Right lobe of liver (tissue), 6 donors: ENCODE measurements at regions not wholly inside any gene's neighbourhood (a gene's known extent, or its start where the extent isn't known, plus 50 kb on each side); places are given as distances from the start of the nearest gene placed in this dataset.

ENCODE experiments used
- ATAC-seq, 4 donors: fragments of 200-7000 bp; cut with Tn5 transposase; one replicate each; pipeline ENCODE4 v1.9.1; 2020; ENCODE audit warnings: mild to moderate bottlenecking in 4 of 4, moderate library complexity in 4 of 4
- DNase-seq, 3 donors: peaks; one replicate each; pipeline ENCODE4 v3.0.0-alpha.2; 2020
- H3K27ac ChIP-seq, 3 donors: fragments of 200-600 bp; one replicate each; pipeline ENCODE4 v1.8.0; 2022
- H3K27me3 ChIP-seq, 2 donors: fragments of 200-600 bp; one replicate each; pipeline ENCODE4 v1.8.0; 2022
- H3K36me3 ChIP-seq, 4 donors: fragments of 200-600 bp; sonication (generic) in 1 of 4; one replicate each; pipeline versions ENCODE4 v1.5.1 to v1.8.0; 2017 to 2022; ENCODE audit warnings: control low read depth in 1 of 4
- H3K4me1 ChIP-seq, 4 donors: fragments of 200-600 bp; sonication (generic) in 1 of 4; one replicate each; pipeline versions ENCODE4 v1.5.1 to v1.8.0; 2017 to 2022; ENCODE audit warnings: control low read depth in 1 of 4
- H3K4me3 ChIP-seq, 3 donors: fragments of 200-600 bp; one replicate each; pipeline ENCODE4 v1.8.0; 2022
- H3K9me3 ChIP-seq, 4 donors: fragments of 200-600 bp; sonication (generic) in 1 of 4; one replicate each; pipeline versions ENCODE4 v1.5.1 to v1.8.0; 2017 to 2022; ENCODE audit warnings: control low read depth in 1 of 4
- POLR2A ChIP-seq: fragments of 450-650 bp; IDR thresholded peaks from one replicate; pipeline ENCODE4 v1.6.1; 2017; ENCODE audit warnings: antibody characterized with exemption, mild to moderate bottlenecking
- WGBS: methylation state at CpG from one replicate; pipeline ENCODE4 v1.1.6; 2018; ENCODE audit warnings: low coverage, low lambda C conversion rate; ENCODE audit not compliant: insufficient coverage; ENCODE audit errors: missing lambda C conversion rate; 5-methylcytosine and 5-hydroxymethylcytosine counted together
- intact Hi-C, 2 donors: fragments of 100-400 bp; cut with DNase I; formaldehyde crosslinking; loops; one replicate each; pipeline versions ENCODE4 v1.11.2 to v1.14.1; 2022
- TF ChIP-seq, protein P1 (sequence below), 4 donors: fragments of 200-600 bp in 3 of 4; fragments of 450-650 bp in 1 of 4; IDR thresholded peaks; one replicate each; pipeline versions ENCODE4 v1.5.1 to v1.8.0; 2016 to 2022; ENCODE audit warnings: antibody characterized with exemption in 4 of 4, mild to moderate bottlenecking in 2 of 4
- donor health status: DM: no; HTN: yes; CAD: no.
- donor health status: DM: no; HTN: no; CAD: no.
- donor health status: DM: no; HTN: no; CAD: no.
- donor health status: DM: no; HTN: yes; CAD: no.
- donor health status: DM: no; HTN: yes; CAD: no.

DNA sequence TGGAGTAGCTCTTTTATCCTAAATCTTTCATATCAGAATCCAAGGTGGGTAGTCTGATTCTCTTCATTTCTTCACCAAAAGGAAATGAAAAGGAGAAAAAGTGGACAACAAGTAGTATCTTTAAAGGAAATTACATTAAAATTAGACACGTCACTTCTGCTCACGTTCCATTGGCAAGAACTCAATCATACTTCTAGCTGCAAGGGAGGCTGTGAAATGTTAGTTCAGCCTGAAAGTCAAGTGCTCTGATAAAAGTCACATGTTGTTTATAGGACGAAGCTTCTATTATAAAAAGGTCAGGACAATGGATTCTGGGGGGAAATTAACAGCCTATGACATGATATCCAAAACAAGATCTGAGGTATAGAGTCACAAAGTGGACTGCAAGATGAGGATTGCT lies 164.6 kb upstream of the MCTP2 start:
- intact Hi-C loops = no loop called here

DNA sequence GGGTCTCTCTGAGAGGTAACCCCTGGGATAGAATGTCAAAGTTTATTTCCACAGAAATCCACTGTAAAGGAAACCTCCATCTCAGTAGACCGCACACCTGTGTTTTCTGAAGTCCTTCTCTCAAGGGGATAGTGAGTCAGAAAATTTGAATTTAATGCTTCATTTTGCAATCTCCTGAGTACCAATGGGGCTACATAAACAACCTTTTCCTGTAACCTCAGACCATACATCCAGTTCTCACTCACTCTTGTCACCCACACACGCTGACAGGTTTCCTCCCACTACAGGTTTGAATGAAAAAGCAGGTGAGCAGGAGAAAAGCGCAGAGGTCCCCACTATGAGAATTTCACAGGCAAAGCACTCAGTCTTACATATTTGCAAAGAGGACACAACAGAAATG lies 165.3 kb upstream of the MCTP2 start:
- H3K36me3 ChIP-seq = no peaks in the 10 kb centered on the region
- intact Hi-C loops = no loop called here
- no peaks in the 10 kb centered on the region for H3K9me3 ChIP-seq
- no peak for DNase-seq
- ATAC-seq = no peak
- no peak overlapping the region for H3K27ac ChIP-seq
- H3K27me3 ChIP-seq = no peaks in the 10 kb centered on the region
- H3K4me3 ChIP-seq = no peak overlapping the region
- no peaks in the 10 kb centered on the region for H3K4me1 ChIP-seq
- WGBS = 36% methylated on average over 2 of the region's 3 CpGs
- TF ChIP-seq, protein P1, sequence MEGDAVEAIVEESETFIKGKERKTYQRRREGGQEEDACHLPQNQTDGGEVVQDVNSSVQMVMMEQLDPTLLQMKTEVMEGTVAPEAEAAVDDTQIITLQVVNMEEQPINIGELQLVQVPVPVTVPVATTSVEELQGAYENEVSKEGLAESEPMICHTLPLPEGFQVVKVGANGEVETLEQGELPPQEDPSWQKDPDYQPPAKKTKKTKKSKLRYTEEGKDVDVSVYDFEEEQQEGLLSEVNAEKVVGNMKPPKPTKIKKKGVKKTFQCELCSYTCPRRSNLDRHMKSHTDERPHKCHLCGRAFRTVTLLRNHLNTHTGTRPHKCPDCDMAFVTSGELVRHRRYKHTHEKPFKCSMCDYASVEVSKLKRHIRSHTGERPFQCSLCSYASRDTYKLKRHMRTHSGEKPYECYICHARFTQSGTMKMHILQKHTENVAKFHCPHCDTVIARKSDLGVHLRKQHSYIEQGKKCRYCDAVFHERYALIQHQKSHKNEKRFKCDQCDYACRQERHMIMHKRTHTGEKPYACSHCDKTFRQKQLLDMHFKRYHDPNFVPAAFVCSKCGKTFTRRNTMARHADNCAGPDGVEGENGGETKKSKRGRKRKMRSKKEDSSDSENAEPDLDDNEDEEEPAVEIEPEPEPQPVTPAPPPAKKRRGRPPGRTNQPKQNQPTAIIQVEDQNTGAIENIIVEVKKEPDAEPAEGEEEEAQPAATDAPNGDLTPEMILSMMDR (IDR thresholded peaks at IDR 0.05) = no peak
- TF ChIP-seq POLR2A = no peak

More for the DNA sequence above, 164.6 kb upstream of the MCTP2 start:
- no peaks in the 10 kb centered on the region for H3K27me3 ChIP-seq
- DNase-seq (no peak), ATAC-seq (no peak)
- no peaks in the 10 kb centered on the region for H3K4me1 ChIP-seq
- no peak for TF ChIP-seq POLR2A
- TF ChIP-seq, protein P1 (IDR thresholded peaks at IDR 0.05) = no peak
- H3K4me3 ChIP-seq = no peak overlapping the region
- no peaks in the 10 kb centered on the region for H3K36me3 ChIP-seq
- no peak overlapping the region for H3K27ac ChIP-seq
- no peaks in the 10 kb centered on the region for H3K9me3 ChIP-seq
- 42% methylated on average over 3 of the region's 3 CpGs for WGBS

DNA sequence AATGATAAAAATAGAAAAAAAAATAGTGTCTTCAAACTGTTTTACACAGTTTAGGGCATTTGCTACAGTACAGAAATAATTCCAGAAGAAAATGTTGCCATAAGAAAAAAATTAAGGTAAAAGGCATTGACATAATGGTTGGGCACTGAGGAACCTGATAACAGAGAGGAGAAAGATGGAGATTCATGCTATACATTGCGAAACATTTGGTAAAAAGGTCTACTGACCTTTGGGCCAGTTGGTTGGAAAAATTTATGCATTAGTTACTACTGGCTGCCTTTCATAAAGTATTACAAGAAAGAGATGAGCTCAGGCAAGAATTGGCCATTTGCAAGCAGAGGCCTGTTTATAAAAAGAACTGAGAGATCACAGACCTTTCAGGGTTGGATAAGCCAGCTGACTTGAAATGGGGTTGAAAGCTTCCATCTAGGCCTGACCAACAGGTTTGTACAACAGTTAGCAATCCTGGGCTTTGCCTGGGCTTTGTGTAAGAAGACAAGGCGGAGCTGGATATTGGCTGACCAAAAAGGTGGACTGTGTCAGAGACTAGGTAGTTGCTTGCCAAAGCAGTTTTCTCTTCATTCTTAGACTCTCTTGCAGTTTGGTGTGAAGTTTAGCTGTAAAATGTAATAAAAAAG lies 166.6 kb upstream of the MCTP2 start:
- H3K9me3 ChIP-seq = no peaks in the 10 kb centered on the region
- 71% methylated on average over 2 of the region's 2 CpGs for WGBS
- TF ChIP-seq POLR2A = no peak
- TF ChIP-seq, protein P1 (IDR thresholded peaks at IDR 0.05) = no peak
- H3K27me3 ChIP-seq = no peaks in the 10 kb centered on the region
- no peak for DNase-seq
- H3K4me1 ChIP-seq = no peaks in the 10 kb centered on the region
- no peaks in the 10 kb centered on the region for H3K36me3 ChIP-seq
- no peak overlapping the region for H3K4me3 ChIP-seq
- H3K27ac ChIP-seq = no peak overlapping the region
- intact Hi-C loops = no loop called here
- ATAC-seq = no peak

DNA sequence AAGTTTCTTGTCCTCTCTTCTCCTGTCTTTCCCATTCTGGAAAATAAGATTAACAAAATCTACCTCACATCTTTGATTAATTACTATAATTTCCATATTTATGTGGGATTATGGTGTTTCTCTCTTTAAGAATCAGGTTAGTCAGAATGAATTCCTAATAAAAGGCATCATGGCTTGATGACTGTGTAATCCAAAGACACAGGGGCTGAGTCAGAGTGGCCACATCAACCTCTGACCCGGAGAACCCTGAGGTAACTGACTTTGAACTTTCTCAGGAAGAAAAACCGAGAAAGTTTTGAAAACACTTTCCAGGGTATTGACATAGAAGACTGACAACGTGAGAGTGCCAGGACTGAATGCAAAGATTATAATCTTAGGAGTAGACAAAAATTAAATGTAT lies 170.3 kb upstream of the MCTP2 start:
- 28% methylated on average over 3 of the region's 3 CpGs for WGBS
- Histone ChIP-seq H3K4me3 (no peak overlapping the region), H3K27ac (no peak overlapping the region), H3K36me3 (no peaks in the 10 kb centered on the region), H3K4me1 (no peaks in the 10 kb centered on the region), H3K27me3 (no peaks in the 10 kb centered on the region), H3K9me3 (no peaks in the 10 kb centered on the region)
- TF ChIP-seq, protein P1 (IDR thresholded peaks at IDR 0.05) = no peak
- no peak for TF ChIP-seq POLR2A
- ATAC-seq (no peak), DNase-seq (no peak)
- intact Hi-C loops = no loop called here
